ENCODE measurements at regions not wholly inside any gene's neighbourhood (a gene's known extent, or its start where the extent isn't known, plus 50 kb on each side); places are given as distances from the start of the nearest gene placed in this dataset.

DNA sequence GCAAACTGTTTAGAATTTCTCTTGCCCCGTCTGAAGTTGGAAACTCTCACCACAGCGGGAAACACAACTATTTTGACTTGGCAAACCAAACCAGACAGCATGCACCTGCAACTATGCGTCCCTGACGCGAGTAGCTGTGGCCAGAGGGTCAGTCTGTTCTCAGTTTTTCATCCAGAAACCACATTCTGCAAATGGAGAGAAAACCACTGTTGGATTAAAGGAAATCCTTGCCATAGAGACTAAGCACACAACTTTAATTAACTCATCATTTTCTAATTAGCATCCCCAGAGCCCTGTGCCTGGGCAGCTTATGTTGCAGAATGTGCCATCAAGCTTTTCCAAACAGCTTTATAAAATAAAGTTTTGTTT is 415.7 kb upstream of the TCF4 start:
- Histone ChIP-seq H3K27me3 (replicated peaks; ENCODE audit: control insufficient read depth, insufficient read depth, low read length) (no peaks in the 10 kb centered on the region), H3K4me1 (no peaks in the 10 kb centered on the region), H3K9me3 (no peaks in the 10 kb centered on the region), H3K36me3 (ENCODE audit: control insufficient read depth, insufficient read depth, low read length) (no peaks in the 10 kb centered on the region), H3K4me3 (ENCODE audit: low read depth, low read length) (no peak overlapping the region)
- H3K4me1 Mint-ChIP-seq (ENCODE audit: low read depth, unreplicated experiment) = no peaks in the 10 kb centered on the region
- intact Hi-C loops (cut with micrococcal nuclease; ENCODE audit: unreplicated experiment) = no loop called here
- no peak overlapping the region for H3K27ac Mint-ChIP-seq (ENCODE audit: unreplicated experiment)
- no peaks in the 10 kb centered on the region for H3K9me3 Mint-ChIP-seq (ENCODE audit: unreplicated experiment)
- DNase-seq = no peak
- ChIA-PET POLR2A (no interaction called here), CTCF (no interaction called here)
- H3K27me3 Mint-ChIP-seq (ENCODE audit: insufficient read depth, unreplicated experiment) = no peaks in the 10 kb centered on the region
- no TSS peak for BruUV-seq (replicated peaks)
- no peaks in the 10 kb centered on the region for H3K36me3 Mint-ChIP-seq (ENCODE audit: insufficient read depth, unreplicated experiment)
- no peak overlapping the region for H3K4me3 Mint-ChIP-seq (ENCODE audit: unreplicated experiment)
- TF ChIP-seq, protein P1, sequence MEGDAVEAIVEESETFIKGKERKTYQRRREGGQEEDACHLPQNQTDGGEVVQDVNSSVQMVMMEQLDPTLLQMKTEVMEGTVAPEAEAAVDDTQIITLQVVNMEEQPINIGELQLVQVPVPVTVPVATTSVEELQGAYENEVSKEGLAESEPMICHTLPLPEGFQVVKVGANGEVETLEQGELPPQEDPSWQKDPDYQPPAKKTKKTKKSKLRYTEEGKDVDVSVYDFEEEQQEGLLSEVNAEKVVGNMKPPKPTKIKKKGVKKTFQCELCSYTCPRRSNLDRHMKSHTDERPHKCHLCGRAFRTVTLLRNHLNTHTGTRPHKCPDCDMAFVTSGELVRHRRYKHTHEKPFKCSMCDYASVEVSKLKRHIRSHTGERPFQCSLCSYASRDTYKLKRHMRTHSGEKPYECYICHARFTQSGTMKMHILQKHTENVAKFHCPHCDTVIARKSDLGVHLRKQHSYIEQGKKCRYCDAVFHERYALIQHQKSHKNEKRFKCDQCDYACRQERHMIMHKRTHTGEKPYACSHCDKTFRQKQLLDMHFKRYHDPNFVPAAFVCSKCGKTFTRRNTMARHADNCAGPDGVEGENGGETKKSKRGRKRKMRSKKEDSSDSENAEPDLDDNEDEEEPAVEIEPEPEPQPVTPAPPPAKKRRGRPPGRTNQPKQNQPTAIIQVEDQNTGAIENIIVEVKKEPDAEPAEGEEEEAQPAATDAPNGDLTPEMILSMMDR (IDR thresholded peaks at IDR 0.05; ENCODE audit: insufficient read depth in 1 of 2, low read depth in 1 of 2, low read length in 1 of 2, severe bottlenecking in 1 of 2, unreplicated experiment in 1 of 2) = no peak

DNA sequence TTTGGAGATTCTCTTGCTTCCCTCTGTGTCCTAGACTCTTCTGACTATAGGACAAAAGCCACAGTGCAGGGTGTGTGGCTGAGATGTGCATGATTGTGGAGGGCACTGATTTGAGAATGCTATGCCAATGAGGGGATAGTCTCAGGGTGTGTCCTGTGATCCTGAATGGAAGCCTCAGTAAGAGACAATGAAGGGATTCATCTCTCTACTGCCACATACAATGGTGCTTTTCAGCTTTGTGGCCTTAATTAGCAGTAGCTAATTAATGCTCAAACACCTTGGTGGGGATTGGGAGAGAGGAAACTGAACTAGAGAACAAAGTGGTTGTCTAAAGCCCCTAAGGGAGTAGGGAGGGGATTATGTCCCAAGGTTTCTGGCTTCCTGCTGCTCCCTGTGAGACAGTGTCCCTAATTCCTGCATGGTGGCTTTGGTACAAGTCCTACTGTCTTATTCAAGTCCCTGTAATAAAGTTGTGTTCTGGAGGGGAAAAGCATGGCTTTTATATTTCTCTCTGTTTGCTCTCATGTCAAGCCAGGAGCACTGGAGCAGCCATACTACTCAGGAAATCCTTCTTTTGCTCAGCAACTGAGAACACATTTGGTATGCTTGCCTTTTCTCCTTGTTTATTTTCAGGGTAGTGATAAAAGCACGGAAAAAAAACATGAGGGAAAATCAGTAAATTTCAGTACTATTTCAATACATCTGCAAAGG is 415.2 kb upstream of the TCF4 start:
- no peak for DNase-seq
- no peaks in the 10 kb centered on the region for H3K27me3 ChIP-seq (replicated peaks; ENCODE audit: control insufficient read depth, insufficient read depth, low read length)
- intact Hi-C loops (cut with micrococcal nuclease; ENCODE audit: unreplicated experiment) = no loop called here
- H3K4me3 ChIP-seq (ENCODE audit: low read depth, low read length) = no peak overlapping the region
- CTCF ChIA-PET = no interaction called here
- Mint-ChIP-seq H3K9me3 (ENCODE audit: unreplicated experiment) (no peaks in the 10 kb centered on the region), H3K36me3 (ENCODE audit: insufficient read depth, unreplicated experiment) (no peaks in the 10 kb centered on the region), H3K27ac (ENCODE audit: unreplicated experiment) (no peak overlapping the region), H3K4me3 (ENCODE audit: unreplicated experiment) (no peak overlapping the region), H3K4me1 (ENCODE audit: low read depth, unreplicated experiment) (no peaks in the 10 kb centered on the region), H3K27me3 (ENCODE audit: insufficient read depth, unreplicated experiment) (no peaks in the 10 kb centered on the region)
- TF ChIP-seq, protein P1 (IDR thresholded peaks at IDR 0.05; ENCODE audit: insufficient read depth in 1 of 2, low read depth in 1 of 2, low read length in 1 of 2, severe bottlenecking in 1 of 2, unreplicated experiment in 1 of 2) = no peak
- POLR2A ChIA-PET = no interaction called here
- H3K4me1 ChIP-seq = no peaks in the 10 kb centered on the region
- H3K9me3 ChIP-seq = no peaks in the 10 kb centered on the region
- no peaks in the 10 kb centered on the region for H3K36me3 ChIP-seq (ENCODE audit: control insufficient read depth, insufficient read depth, low read length)
- BruUV-seq (replicated peaks) = no TSS peak

DNA sequence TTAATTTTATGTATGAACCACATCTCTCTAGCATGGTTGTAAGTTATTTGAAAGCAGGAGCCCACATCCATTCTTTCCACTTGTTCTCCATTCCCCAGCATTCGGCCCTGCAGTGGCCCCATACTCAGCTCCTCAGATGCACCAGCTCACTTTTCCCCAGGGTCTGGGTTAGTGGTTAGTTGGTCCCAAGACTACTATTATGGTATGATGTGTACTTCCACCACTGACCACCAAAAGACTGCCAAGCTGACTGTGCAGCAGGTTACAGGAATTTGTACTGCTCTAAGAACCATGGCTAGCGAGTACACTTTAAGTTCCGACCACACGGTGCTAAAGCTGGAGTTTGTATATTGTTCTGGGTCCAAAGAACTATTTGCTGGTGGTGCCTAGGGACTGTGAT is 413.6 kb upstream of the TCF4 start:
- no peaks in the 10 kb centered on the region for H3K27me3 Mint-ChIP-seq (ENCODE audit: insufficient read depth, unreplicated experiment)
- no peaks in the 10 kb centered on the region for H3K36me3 Mint-ChIP-seq (ENCODE audit: insufficient read depth, unreplicated experiment)
- Histone ChIP-seq H3K4me1 (no peaks in the 10 kb centered on the region), H3K36me3 (ENCODE audit: control insufficient read depth, insufficient read depth, low read length) (no peaks in the 10 kb centered on the region), H3K9me3 (no peaks in the 10 kb centered on the region), H3K27me3 (replicated peaks; ENCODE audit: control insufficient read depth, insufficient read depth, low read length) (no peaks in the 10 kb centered on the region), H3K4me3 (ENCODE audit: low read depth, low read length) (no peak overlapping the region)
- no peaks in the 10 kb centered on the region for H3K9me3 Mint-ChIP-seq (ENCODE audit: unreplicated experiment)
- no TSS peak for BruUV-seq (replicated peaks)
- DNase-seq = peak in 1 of 2 experiments; percentile 0
- intact Hi-C loops (cut with micrococcal nuclease; ENCODE audit: unreplicated experiment) = no loop called here
- POLR2A ChIA-PET = no interaction called here
- TF ChIP-seq, protein P1 (IDR thresholded peaks at IDR 0.05; ENCODE audit: insufficient read depth in 1 of 2, low read depth in 1 of 2, low read length in 1 of 2, severe bottlenecking in 1 of 2, unreplicated experiment in 1 of 2) = no peak
- CTCF ChIA-PET = no interaction called here
- H3K27ac Mint-ChIP-seq (ENCODE audit: unreplicated experiment) = no peak overlapping the region
- H3K4me1 Mint-ChIP-seq (ENCODE audit: low read depth, unreplicated experiment) = no peaks in the 10 kb centered on the region
- no peak overlapping the region for H3K4me3 Mint-ChIP-seq (ENCODE audit: unreplicated experiment)

Data from Caco-2 (cell line).